DOHH2 (cell line): ENCODE measurements at regions not wholly inside any gene's neighbourhood (a gene's known extent, or its start where the extent isn't known, plus 50 kb on each side); places are given as distances from the start of the nearest gene placed in this dataset.
A peak's percentile ranks its signal among the peaks of the same experiment; 100 is the strongest.

ENCODE experiments used
- H3F3A ChIP-seq: fragments of 200-600 bp; sonication (generic), shearing (Covaris generic); 2 replicates; pipeline ENCODE4 v1.6.0; 2016; ENCODE audit warnings: antibody characterized with exemption, mild to moderate bottlenecking; ENCODE audit not compliant: control insufficient read depth, insufficient read depth
- H3K27ac ChIP-seq: fragments of 200-600 bp; sonication (generic); 2 replicates; pipeline ENCODE4 v1.5.1; 2014; ENCODE audit warnings: low read depth, mild to moderate bottlenecking, low read length, moderate library complexity
- H3K27me3 ChIP-seq: fragments of 200-600 bp; sonication (generic); 2 replicates; pipeline ENCODE4 v1.6.1; 2014; ENCODE audit warnings: mild to moderate bottlenecking, low read length, mixed read lengths; ENCODE audit not compliant: control insufficient read depth
- H3K36me3 ChIP-seq: fragments of 200-600 bp; sonication (generic); 2 replicates; pipeline ENCODE4 v1.6.1; 2014; ENCODE audit warnings: mild to moderate bottlenecking, low read length, moderate library complexity, mixed read lengths; ENCODE audit not compliant: control insufficient read depth
- H3K4me1 ChIP-seq: fragments of 200-600 bp; sonication (generic); 2 replicates; pipeline ENCODE4 v1.6.1; 2014; ENCODE audit warnings: mild to moderate bottlenecking, low read length, mixed read lengths; ENCODE audit not compliant: control insufficient read depth
- H3K4me2 ChIP-seq: fragments of 200-600 bp; sonication (generic); 2 replicates; pipeline ENCODE4 v1.6.0; 2014; ENCODE audit warnings: mild to moderate bottlenecking, low read length, moderate library complexity
- H3K4me3 ChIP-seq: fragments of 200-600 bp; sonication (generic); 2 replicates; pipeline ENCODE4 v1.5.1; 2014; ENCODE audit warnings: mild to moderate bottlenecking, low read length, mixed read lengths
- H3K79me2 ChIP-seq: fragments of 200-600 bp; sonication (generic); 2 replicates; pipeline ENCODE4 v1.6.1; 2014; ENCODE audit warnings: mild to moderate bottlenecking, low read length, mixed read lengths; ENCODE audit not compliant: control insufficient read depth
- H3K9me2 ChIP-seq: fragments of 200-600 bp; sonication (generic); replicated peaks from 2 replicates; pipeline ENCODE4 v1.6.1; 2014; ENCODE audit warnings: mild to moderate bottlenecking, low read length, mixed read lengths; ENCODE audit not compliant: control insufficient read depth
- H3K9me3 ChIP-seq: fragments of 200-600 bp; sonication (generic); 2 replicates; pipeline ENCODE4 v1.6.1; 2014; ENCODE audit warnings: antibody characterized with exemption, low read length, mixed read lengths; ENCODE audit not compliant: control insufficient read depth, insufficient read depth
- H4K20me1 ChIP-seq: fragments of 200-600 bp; sonication (generic); 2 replicates; pipeline ENCODE4 v1.6.0; 2014; ENCODE audit warnings: low read depth, mild to moderate bottlenecking, antibody characterized with exemption, low read length, moderate library complexity; ENCODE audit not compliant: control insufficient read depth, insufficient read depth
- EZH2phosphoT487 ChIP-seq: fragments of 200-600 bp; sonication (generic); IDR thresholded peaks from 2 replicates; pipeline ENCODE4 v1.6.1; 2017; ENCODE audit warnings: borderline replicate concordance, mild to moderate bottlenecking, antibody characterized with exemption, low read length, moderate library complexity, mixed read lengths
- TF ChIP-seq, protein P1 (sequence below): fragments of 200-600 bp; sonication (generic); IDR thresholded peaks from one replicate; pipeline ENCODE4 v1.5.1; 2014; ENCODE audit warnings: antibody characterized with exemption, mild to moderate bottlenecking, low read depth, low read length; ENCODE audit not compliant: poor library complexity, severe bottlenecking

GRCh38 chr9:90546200-90546599, 96.4 kb downstream of the DIRAS2 start:
- H3K27me3 ChIP-seq = peaks cover 23% of the 10 kb centered on the region
- H3K4me3 ChIP-seq = no peak overlapping the region
- H3K36me3 ChIP-seq = no peaks in the 10 kb centered on the region
- H3K4me1 ChIP-seq = no peaks in the 10 kb centered on the region
- H3K79me2 ChIP-seq = no peaks in the 10 kb centered on the region
- H3K4me2 ChIP-seq = no peak overlapping the region
- H3K27ac ChIP-seq = no peak overlapping the region
- H4K20me1 ChIP-seq = no peaks in the 10 kb centered on the region
- TF ChIP-seq, protein P1, sequence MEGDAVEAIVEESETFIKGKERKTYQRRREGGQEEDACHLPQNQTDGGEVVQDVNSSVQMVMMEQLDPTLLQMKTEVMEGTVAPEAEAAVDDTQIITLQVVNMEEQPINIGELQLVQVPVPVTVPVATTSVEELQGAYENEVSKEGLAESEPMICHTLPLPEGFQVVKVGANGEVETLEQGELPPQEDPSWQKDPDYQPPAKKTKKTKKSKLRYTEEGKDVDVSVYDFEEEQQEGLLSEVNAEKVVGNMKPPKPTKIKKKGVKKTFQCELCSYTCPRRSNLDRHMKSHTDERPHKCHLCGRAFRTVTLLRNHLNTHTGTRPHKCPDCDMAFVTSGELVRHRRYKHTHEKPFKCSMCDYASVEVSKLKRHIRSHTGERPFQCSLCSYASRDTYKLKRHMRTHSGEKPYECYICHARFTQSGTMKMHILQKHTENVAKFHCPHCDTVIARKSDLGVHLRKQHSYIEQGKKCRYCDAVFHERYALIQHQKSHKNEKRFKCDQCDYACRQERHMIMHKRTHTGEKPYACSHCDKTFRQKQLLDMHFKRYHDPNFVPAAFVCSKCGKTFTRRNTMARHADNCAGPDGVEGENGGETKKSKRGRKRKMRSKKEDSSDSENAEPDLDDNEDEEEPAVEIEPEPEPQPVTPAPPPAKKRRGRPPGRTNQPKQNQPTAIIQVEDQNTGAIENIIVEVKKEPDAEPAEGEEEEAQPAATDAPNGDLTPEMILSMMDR = no peak
- no peak for TF ChIP-seq EZH2phosphoT487
- no peaks in the 10 kb centered on the region for H3F3A ChIP-seq
- no peaks in the 10 kb centered on the region for H3K9me2 ChIP-seq
- H3K9me3 ChIP-seq = no peaks in the 10 kb centered on the region

DNA sequence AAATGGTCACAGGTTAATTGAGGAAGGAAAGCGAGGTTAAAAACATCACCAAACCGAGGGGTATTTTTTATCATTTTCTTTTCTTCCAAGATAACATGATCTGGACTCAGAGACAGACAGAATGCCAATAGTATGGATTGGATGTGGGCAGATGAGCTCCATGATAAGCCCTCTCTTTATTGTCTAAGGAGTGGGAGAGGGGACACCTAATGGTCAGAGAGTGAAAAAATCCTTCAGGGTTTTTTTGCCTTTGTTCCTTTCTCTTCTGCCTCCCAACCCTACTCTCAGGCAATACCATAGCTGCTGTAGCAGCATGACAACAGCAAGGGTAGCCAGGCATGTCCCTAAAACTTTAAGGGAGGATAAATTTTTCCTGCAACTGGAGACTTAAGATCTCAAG, 94.7 kb downstream of the DIRAS2 start:
- TF ChIP-seq EZH2phosphoT487 = no peak
- TF ChIP-seq, protein P1 = peak; percentile 18
- Histone ChIP-seq H3K4me3 (no peak overlapping the region), H3K79me2 (no peaks in the 10 kb centered on the region), H3F3A (no peaks in the 10 kb centered on the region), H4K20me1 (no peaks in the 10 kb centered on the region), H3K4me2 (no peak overlapping the region), H3K4me1 (no peaks in the 10 kb centered on the region), H3K27me3 (peaks cover 17% of the 10 kb centered on the region), H3K36me3 (no peaks in the 10 kb centered on the region), H3K9me3 (no peaks in the 10 kb centered on the region), H3K27ac (no peak overlapping the region), H3K9me2 (no peaks in the 10 kb centered on the region)

DNA sequence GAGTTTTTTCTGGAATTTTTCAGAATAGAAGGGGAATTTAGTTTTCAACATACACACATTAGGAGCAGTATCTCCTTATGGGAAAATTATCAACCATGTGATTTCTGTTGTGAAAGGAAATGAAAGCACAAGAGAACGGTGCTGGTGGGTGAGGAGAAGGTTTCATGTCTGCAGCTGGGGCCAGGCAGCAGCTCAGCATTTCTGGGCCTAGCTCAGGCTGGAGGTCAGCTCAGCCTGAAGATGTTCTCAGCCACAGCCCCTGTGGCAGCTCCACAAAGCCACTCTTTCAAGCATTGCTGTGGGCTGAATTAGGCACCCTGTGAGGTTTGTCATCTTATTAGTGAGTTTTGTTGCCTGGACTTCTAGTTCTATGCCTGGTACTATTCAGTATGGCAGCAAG, 90.3 kb downstream of the DIRAS2 start:
- TF ChIP-seq EZH2phosphoT487 = no peak
- TF ChIP-seq, protein P1 = no peak
- no peak overlapping the region for H3K27ac ChIP-seq
- H3K9me3 ChIP-seq = no peaks in the 10 kb centered on the region
- H3K4me1 ChIP-seq = no peaks in the 10 kb centered on the region
- no peak overlapping the region for H3K4me2 ChIP-seq
- peaks cover 8% of the 10 kb centered on the region for H3K27me3 ChIP-seq
- H4K20me1 ChIP-seq = no peaks in the 10 kb centered on the region
- H3K9me2 ChIP-seq = no peaks in the 10 kb centered on the region
- no peaks in the 10 kb centered on the region for H3F3A ChIP-seq
- no peaks in the 10 kb centered on the region for H3K36me3 ChIP-seq
- no peaks in the 10 kb centered on the region for H3K79me2 ChIP-seq
- H3K4me3 ChIP-seq = no peak overlapping the region
